ENCODE measurements at regions not wholly inside any gene's neighbourhood (a gene's known extent, or its start where the extent isn't known, plus 50 kb on each side); places are given as distances from the start of the nearest gene placed in this dataset.
A peak's percentile ranks its signal among the peaks of the same experiment; 100 is the strongest.

GRCh38 chr21:34215911-34216717, 142.7 kb downstream of the MRPS6 start:
- H3K27ac ChIP-seq: peak overlapping the region; percentile 48 to 63
- H3K27me3 ChIP-seq: no peaks in the 10 kb centered on the region
- peaks cover 0 to 40% (median 11%) of the 10 kb centered on the region in 4 donors for H3K4me1 ChIP-seq
- H3K4me3 ChIP-seq: peak overlapping the region; percentile 11 to 16
- TF ChIP-seq, protein P1, sequence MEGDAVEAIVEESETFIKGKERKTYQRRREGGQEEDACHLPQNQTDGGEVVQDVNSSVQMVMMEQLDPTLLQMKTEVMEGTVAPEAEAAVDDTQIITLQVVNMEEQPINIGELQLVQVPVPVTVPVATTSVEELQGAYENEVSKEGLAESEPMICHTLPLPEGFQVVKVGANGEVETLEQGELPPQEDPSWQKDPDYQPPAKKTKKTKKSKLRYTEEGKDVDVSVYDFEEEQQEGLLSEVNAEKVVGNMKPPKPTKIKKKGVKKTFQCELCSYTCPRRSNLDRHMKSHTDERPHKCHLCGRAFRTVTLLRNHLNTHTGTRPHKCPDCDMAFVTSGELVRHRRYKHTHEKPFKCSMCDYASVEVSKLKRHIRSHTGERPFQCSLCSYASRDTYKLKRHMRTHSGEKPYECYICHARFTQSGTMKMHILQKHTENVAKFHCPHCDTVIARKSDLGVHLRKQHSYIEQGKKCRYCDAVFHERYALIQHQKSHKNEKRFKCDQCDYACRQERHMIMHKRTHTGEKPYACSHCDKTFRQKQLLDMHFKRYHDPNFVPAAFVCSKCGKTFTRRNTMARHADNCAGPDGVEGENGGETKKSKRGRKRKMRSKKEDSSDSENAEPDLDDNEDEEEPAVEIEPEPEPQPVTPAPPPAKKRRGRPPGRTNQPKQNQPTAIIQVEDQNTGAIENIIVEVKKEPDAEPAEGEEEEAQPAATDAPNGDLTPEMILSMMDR (IDR thresholded peaks at IDR 0.05): no peak
- no peak for DNase-seq
- intact Hi-C loops (cut with DNase I; ENCODE audit: low total_unique reads): no loop called here
- peaks cover 0 to 9% (median 5%) of the 10 kb centered on the region in 3 donors for H3K9me3 ChIP-seq
- no peaks in the 10 kb centered on the region for H3K36me3 ChIP-seq

GRCh38 chr21:34216718-34217032, 143.3 kb downstream of the MRPS6 start:
- Histone ChIP-seq H3K27ac (peak overlapping the region in 1 of 2 donors; percentile 63), H3K4me3 (no peak overlapping the region), H3K27me3 (no peaks in the 10 kb centered on the region), H3K4me1 (peaks cover 0 to 45% (median 11%) of the 10 kb centered on the region in 4 donors), H3K9me3 (peaks cover 0 to 9% (median 5%) of the 10 kb centered on the region in 3 donors), H3K36me3 (no peaks in the 10 kb centered on the region)
- no peak for DNase-seq
- intact Hi-C loops (cut with DNase I; ENCODE audit: low total_unique reads): no loop called here
- TF ChIP-seq, protein P1 (IDR thresholded peaks at IDR 0.05): no peak

DNA sequence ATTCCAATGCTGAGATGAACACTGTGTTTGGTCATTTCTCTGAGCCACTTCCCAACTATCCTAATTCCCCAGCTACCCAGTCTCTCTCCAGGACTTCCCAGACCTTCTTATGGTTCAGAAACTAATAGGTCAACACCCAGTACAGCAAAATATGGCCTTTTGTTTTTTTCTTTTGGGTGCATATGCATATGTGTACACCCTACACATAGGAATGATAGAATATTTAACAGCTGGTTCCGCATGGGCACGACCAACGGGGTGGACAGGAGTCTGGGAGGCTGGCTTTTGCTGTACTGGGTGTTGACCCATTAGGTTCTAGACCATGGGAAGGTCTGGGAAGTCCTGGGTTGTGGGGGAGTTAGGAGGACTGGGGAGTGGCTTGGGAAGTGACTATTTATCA, 143.9 kb downstream of the MRPS6 start:
- Histone ChIP-seq H3K27ac (peak overlapping the region in 1 of 2 donors; percentile 63), H3K4me1 (peaks cover 0 to 50% (median 11%) of the 10 kb centered on the region in 4 donors), H3K27me3 (no peaks in the 10 kb centered on the region), H3K4me3 (no peak overlapping the region), H3K9me3 (peaks cover 0 to 9% (median 5%) of the 10 kb centered on the region in 3 donors), H3K36me3 (no peaks in the 10 kb centered on the region)
- DNase-seq: no peak
- TF ChIP-seq, protein P1 (IDR thresholded peaks at IDR 0.05): no peak
- intact Hi-C loops (cut with DNase I; ENCODE audit: low total_unique reads): no loop called here

DNA sequence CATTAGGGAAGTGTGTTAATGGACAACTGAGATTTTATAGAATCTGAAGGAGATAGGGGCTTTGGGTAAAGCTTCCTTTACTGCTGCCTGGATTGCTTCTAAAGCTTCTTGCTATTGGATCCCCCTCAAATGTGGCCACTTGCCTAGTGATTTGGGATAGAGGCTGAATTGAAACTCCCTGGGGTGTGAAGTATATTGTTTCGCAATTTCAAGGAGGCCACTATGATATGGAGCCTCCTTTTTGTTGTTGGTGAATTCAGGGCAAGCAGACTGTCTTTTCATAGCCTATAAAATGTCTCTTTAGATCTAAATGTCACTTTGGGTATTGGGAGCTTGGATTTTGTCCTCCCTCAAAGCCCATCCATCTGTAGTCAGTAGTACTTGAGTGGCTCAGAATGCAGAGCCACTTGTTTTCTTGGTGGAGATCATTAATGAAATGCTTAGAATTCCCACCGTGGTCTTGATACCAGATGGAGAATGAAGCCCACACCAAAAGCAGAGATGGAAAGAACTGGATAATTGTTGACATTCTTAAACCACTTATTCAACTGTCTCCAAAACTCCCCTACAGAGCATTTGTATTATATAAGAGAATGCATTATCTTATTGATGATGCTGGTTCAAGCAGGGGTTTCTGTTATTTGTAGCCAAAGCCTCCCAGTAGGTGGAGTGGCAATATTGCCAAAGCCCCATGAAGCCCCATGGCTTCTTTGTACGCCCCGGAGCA, 144.3 kb upstream of the KCNE2 start:
- intact Hi-C loops (cut with DNase I; ENCODE audit: low total_unique reads): no loop called here
- H3K4me1 ChIP-seq: peaks cover 0 to 50% (median 11%) of the 10 kb centered on the region in 4 donors
- no peak for DNase-seq
- TF ChIP-seq, protein P1 (IDR thresholded peaks at IDR 0.05): no peak
- peaks cover 0 to 2% (median 0%) of the 10 kb centered on the region in 3 donors for H3K9me3 ChIP-seq
- no peak overlapping the region for H3K4me3 ChIP-seq
- no peaks in the 10 kb centered on the region for H3K36me3 ChIP-seq
- no peak overlapping the region for H3K27ac ChIP-seq
- no peaks in the 10 kb centered on the region for H3K27me3 ChIP-seq

DNA sequence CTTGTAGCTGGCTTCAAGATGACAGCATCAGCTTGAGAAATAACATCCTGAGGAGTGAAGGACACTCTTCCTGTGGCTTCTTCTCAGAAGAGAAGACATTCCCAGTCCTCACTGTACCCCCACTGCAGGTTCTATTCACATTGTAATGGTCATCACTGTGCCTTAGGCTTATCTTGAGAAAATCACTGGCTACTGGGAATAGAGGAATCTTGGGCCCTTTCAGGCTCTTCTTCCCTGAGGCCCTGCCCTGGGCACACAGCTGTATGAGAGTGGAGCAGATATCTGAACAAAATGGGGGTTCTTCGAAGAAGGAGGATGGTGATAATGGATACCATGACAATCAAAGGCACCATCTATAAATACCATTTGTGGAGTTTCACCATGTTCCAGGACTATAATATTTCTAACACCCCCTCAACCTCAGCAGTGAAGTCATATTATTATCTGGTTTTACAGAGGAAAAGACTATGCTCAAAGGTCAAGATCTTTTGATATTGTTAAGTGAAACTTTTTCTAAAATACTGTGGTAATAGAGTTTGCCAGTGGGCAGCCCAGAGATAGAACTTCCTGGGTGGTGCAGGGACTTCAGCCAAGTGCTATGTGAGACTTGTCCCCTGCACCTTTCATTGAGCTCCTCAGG, 143.1 kb upstream of the KCNE2 start:
- intact Hi-C loops (cut with DNase I; ENCODE audit: low total_unique reads): no loop called here
- H3K4me3 ChIP-seq: no peak overlapping the region
- H3K36me3 ChIP-seq: no peaks in the 10 kb centered on the region
- no peak for DNase-seq
- no peaks in the 10 kb centered on the region for H3K27me3 ChIP-seq
- H3K27ac ChIP-seq: peak overlapping the region in 1 of 2 donors; percentile 38
- no peaks in the 10 kb centered on the region for H3K9me3 ChIP-seq
- peaks cover 0 to 42% (median 8%) of the 10 kb centered on the region in 4 donors for H3K4me1 ChIP-seq
- TF ChIP-seq, protein P1 (IDR thresholded peaks at IDR 0.05): no peak

Measured in tibial artery (tissue), 4 donors.